AML-193 (cell line): ENCODE measurements at regions not wholly inside any gene's neighbourhood (a gene's known extent, or its start where the extent isn't known, plus 50 kb on each side); places are given as distances from the start of the nearest gene placed in this dataset.
"Not testable (repeated sequence)": the region's sequence is repeated elsewhere in the genome, so short reads cannot be mapped to it uniquely, and the experiment has no call there.

Source experiments
- DNase-seq, 2 experiments: peaks; one replicate each; lab custom pipeline; 2025; lab: John Stamatoyannopoulos, UW

DNA sequence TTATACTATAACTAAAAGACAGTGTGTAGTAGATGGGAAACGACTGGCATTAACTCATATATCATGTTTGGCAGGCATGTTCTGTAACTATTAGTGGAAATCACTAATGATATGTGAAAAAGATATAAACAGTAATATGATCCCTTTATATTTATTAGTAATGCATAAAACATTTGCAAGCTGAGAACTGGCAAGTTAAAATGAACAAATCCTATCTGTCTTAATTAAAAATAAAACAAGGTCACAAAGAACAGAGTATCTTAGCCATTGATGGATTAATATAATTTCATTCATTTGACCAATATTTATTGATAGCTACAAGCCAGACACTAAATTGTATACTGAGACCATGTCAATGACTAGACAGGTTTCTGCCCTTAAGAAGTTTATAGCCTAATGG lies 154.5 kb downstream of the CRPPA start:
- no peak for DNase-seq

DNA sequence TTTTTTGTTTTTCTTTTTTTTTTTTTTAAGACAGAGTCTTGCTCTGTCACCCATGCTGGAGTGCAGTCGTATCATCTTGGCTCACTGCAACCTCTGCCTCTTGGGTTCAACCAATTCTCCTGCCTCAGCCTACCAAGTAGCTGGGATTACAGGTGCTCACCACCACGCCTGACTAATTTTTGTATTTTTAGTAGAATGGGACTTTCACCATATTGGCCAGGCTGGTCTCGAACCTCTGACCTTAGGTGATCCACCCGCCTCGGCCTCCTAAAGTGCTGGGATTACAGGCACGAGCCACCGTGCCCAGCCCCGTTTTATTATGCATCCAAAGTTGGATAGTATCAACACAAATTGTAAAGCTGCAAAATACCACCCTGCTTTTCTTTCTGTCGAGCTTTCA lies 154.9 kb downstream of the CRPPA start:
- not testable (repeated sequence) for DNase-seq

DNA sequence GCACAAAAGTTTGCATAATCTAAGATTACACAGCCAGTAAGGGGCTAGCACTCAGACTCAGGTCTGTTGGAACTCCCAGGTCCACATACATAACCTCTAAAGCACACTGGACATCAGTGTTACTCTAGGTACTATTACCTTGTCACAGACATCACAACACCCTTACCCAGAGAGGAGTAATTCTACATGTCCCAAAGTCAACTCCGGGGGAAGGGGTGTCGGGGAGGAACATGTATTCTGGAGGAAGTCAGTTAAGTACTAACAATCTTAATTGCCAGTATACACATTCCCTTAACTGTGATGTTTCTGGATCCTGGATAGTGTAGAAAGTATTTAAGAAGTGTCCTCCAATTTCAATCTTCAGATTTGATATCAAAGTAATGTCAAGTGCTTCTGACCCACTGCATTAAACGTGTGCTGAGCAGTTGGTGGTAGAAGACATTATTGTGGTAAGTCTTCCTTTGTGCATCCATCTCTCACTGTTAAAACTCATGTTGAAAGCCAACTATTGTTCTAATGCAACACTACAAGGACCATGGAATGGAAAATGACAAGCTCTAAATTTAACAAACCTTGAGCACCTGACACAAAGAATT lies 155.4 kb downstream of the CRPPA start:
- no peak for DNase-seq

DNA sequence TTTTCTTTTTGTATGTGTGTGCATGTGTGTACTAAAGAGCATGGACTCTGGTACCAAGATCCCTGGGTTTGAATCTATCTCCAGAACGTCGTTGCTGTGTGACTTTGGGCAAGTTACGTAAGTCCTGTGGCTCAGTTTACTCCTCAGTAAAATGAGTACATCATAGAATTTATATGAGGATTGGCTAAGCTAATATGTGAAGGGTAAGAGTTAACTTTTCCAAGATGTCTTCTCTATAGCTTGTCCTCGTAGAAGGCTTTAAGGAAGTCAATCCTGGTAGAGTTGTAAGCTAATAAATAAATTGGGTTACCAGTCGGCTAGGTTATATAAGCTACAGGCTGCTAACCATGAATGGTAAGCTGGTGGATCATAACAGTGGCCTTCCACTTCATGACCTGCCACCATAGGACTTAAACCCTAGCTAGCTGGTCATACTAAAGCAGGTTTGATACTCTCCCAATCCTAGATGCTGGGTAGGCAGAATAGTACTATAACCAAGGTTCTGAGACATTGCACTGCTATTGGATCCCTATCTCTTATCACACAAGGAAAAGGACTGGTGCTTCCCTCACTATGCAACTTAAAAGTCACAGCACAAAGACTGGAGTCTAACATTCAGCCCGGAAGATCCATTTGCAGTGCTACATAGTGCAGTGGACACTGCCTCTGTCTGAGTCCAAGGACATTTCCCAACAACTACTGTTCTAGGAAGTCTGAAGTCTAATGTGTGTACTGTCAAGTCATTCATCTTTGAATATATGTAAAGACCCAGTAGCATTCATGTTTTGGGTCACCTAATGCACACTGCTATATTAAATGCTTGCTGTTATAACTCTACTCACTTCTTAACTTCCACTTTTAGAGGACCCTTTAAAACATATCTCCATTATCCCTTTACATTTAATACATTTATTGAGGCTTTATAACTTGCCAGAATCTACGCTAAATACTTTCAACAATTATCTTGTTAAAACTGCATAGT lies 156.2 kb downstream of the CRPPA start:
- DNase-seq: no peak

DNA sequence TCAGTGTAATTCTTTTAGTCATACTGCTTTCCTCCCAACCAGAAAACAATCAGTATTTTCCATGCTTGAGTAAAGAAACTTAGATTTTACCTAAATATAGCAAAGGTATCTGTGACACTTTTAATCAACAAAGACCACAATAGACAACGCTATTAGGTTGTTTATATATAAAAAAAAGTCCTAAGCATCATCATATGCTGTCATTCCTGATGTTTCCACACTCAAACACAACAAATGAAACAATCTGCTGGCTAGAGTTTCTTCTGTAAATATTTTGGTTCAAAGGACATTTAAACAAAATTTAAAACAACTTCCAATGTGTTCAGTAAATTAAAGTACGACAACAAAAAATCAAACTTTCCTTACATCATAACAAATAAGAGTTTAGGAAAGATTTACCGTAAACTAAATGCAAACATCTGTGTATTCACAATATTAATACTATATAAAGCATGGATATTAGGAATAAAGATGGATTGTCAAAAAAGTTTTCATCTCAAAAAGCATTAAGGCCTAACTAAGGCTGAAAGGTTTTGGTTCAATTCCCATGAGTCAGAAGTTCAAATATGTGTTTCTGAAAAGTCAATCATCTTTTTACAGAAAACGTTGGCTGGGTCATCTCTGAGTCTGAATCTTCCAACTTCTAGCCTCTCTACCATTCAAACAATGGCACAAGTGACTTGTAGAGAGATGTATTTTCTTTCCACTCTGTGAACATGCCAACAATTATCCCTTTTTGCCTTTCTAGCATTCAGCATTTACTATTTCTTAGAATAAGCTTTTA lies 157.1 kb downstream of the CRPPA start:
- DNase-seq: no peak

DNA sequence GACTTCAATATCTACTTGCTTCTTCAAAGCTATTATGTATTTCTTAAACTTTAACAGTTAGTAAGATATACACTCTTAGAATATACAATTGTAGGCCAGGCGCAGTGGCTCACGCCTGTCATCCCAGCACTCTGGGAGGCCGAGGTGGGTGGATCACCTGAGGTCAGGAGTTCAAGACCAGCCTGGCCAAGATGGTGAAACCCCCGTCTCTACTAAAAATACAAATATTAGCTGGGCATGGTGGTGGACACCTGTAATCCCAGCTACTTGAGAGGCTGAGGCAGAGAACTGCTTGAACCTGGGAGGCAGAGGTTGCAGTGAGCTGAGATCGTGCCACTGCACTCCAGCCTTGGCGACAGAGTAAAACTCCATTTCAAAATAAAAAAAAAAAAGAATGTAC lies 158.0 kb downstream of the CRPPA start:
- DNase-seq: not testable (repeated sequence)

DNA sequence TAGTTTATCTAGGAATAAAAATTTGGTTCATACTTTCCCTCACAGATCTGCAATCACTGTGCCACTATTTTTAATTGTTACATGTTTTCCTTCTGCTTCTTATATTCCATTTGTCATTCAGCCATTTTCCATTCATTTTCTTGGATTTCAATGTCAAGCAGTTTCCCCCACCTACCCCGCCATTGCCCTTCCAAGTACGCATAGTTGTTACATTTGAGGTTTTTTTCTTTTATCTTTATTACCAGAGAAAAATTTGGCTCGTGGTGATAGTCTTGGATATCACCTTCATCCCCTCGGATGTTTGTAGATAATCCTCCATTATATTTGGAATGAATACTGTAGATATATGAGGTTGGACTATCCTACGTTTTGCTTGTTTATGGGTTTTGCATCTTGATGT lies 159.7 kb downstream of the CRPPA start:
- DNase-seq: no peak

DNA sequence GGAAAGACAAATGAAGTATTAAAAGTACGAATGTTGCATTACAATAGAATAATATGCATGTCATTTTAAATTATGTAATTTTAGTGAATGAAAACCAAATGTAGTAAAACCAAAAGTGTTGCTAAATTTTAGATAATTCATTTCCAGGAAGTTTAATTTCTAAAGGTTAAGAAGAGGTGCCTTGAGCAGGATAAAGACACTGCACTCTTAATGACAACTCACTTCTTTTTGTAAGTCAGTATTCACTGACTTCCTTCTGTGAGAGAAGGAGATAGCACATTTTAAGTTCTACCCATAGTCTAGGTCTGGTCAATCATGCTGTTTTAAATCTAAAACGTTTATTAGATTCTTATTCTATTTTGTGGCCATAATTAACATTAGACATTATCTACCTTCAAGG lies 160.2 kb downstream of the CRPPA start:
- DNase-seq: no peak

DNA sequence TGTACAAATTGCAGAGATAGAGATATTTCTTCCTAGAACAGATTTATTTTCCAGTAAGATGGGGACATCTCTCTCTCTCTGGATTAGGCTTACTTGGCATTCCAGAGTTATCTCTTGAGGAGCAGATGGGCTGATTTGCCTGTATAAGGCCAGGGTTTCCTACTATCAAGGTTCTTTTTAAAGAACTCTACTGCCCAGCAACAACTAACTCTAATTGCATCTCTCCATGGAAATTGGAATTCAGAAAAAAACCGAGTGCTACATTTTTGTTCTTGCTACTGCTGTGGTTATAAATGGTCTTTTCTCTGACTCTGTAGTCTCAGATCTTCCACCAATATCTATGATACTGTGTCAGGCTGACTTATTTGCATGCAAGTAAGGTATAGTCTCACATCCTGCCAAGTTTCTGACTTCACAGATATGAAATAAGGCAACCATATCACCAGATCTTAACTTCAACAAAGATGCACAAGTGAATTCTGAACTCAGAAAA lies 161.1 kb downstream of the CRPPA start:
- no peak for DNase-seq

DNA sequence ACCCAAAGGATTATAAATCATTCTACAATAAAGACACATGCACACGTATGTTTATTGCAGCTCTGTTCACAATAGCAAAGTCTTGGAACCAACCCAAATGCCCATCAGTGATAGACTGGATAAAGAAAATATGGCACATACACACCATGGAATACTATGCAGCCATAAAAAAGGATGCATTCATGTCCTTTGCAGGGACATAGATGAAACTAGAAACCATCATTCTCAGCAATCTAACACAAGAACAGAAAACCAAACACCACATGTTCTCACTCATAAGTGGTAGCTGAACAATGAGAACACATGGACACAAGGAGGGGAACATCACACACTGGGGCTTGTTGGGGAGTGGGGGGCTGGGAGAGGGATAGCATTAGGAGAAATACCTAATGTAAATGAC lies 164.9 kb downstream of the CRPPA start:
- DNase-seq: not testable (repeated sequence)

DNA sequence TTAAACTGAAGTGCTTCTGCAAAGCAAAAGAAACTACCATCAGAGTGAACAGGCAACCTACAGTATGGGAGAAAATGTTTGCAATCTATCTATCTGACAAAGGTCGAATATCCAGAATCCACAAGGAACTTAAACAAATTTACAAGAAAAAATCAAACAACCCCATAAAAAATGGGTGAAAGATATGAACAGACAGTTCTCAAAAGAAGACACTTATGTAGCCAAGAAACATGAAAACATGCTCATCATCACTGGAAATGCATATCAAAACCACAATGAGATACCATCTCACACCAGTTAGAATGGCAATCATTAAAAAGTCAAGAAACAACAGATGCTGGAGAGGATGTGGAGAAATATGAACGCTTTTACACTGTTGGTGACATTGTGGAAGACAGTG lies 165.4 kb downstream of the CRPPA start:
- DNase-seq: not testable (repeated sequence)

DNA sequence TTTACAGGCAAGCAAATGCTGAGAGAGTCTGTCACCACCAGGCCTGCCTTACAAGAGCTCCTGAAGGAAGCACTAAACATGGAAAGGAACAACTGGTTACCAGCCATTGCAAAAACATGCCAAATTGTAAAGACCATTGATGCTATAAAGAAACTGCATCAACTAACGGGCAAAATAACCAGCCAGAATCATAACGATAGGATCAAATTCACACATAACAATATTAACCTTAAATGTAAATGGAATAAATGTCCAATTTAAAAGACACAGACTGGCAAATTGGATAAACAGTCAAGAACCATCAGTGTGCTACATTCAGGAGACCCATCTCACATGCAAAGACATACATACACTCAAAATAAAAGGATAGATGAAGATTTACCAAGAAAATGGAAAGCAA lies 170.7 kb downstream of the CRPPA start:
- not testable (repeated sequence) for DNase-seq

DNA sequence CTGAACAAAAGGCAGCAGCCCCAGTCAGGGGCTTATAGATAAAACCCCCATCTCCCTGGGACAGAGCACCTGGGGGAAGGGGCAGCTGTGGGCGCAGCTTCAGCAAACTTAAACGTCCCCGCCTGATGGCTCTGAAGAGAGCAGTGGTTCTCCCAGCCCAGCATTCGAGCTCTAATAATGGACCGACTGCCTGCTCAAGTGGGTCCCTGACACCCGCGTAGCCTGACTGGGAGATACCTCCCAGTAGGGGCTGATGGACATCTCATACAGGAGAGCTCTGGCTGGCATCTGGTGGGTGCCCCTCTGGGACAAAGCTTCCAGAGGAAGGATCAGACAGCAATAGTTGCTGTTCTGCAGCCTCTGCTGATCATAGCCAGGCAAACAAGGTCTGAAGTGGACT lies 172.1 kb downstream of the CRPPA start:
- not testable (repeated sequence) for DNase-seq

DNA sequence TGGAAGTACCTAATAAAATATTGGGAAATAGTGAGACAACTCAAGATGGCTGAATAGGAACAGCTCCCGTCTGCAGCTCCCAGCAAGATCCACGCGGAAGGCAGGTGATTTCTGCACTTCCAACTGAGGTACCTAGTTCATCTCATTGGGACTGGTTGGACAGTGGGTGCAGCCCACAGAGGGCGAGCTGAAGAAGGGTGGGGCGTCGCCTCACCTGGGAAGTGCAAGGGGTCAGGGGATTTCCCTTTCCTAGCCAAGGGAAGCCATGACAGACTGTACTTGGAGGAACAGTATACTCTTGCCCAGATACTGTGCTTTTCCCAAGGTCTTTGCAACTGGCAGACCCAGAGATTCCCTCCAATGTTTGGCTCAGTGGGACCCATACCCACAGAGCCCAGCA lies 172.8 kb downstream of the CRPPA start:
- DNase-seq: not testable (repeated sequence)

DNA sequence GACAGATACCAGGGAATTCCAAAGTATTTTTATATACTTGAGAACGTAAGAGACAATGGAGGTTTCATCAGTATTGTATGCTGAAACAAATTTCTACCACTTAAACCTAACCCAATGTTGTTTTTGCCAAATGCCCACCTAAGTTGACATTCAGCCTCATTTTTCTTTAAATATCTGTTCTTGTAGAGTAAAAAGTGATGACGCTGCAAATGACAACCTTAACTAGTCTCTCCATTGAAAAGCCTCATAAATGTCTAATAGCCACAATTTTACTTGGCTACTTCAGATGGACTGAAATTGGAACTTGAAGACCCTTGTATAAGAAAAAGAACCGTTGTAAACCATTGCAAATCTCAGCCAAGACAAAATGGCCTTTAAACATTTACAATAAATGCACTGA lies 176.9 kb downstream of the CRPPA start:
- no peak for DNase-seq

DNA sequence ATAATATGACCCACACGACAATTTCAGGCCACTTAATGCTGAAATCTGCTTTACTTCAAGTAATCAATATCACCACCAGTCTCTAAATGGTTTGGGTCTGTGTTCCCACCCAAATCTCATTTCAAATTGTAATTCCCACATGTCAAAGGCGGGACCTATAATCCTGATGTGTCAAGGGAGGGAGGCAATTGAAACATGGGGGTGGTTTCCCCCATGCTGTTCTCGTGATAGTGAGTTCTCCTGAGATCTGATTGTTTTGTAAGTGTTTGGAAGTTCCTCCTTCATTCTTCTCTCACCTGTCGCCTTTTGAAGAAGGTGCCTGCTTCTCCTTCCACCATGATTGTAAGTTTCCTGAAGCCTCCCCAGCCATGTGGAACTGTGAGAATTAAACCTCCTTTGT lies 178.4 kb downstream of the CRPPA start:
- DNase-seq: no peak

DNA sequence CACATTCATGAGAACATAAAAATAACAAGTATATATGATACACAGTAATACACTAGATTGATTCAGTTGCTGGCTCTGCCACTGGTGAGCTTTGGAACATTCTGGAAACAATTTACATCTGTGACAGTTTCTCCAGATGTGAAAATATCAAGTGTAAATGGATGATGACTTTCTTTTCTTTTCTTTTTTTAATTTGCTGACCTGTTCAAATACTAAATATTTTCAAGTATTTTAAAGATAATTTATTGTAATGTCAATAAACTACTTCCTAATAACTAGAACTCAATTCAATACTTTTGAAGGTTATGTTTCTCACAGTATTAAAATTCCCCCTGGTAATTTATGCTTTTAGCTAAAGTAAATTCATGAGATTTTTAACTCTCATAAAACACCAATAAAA lies 180.3 kb downstream of the CRPPA start:
- no peak for DNase-seq

DNA sequence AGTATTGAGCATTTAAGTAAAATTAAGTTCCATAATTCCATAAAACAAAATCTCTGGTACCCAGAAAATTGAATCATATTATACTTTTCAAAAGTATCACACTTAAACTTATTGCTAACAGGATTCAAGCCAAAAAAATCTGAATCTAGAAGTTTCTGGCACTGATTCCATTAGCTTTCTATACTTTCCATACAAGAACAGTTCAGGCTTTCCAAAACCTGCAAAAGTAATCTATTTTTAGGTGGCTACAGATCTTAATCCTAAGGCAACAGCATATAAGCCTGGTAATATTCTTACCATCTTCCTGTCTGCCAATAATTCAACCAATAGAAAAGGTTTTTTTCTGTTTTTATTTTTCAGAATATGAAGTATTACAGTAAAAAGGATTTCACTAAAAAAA lies 185.0 kb downstream of the CRPPA start:
- no peak for DNase-seq

DNA sequence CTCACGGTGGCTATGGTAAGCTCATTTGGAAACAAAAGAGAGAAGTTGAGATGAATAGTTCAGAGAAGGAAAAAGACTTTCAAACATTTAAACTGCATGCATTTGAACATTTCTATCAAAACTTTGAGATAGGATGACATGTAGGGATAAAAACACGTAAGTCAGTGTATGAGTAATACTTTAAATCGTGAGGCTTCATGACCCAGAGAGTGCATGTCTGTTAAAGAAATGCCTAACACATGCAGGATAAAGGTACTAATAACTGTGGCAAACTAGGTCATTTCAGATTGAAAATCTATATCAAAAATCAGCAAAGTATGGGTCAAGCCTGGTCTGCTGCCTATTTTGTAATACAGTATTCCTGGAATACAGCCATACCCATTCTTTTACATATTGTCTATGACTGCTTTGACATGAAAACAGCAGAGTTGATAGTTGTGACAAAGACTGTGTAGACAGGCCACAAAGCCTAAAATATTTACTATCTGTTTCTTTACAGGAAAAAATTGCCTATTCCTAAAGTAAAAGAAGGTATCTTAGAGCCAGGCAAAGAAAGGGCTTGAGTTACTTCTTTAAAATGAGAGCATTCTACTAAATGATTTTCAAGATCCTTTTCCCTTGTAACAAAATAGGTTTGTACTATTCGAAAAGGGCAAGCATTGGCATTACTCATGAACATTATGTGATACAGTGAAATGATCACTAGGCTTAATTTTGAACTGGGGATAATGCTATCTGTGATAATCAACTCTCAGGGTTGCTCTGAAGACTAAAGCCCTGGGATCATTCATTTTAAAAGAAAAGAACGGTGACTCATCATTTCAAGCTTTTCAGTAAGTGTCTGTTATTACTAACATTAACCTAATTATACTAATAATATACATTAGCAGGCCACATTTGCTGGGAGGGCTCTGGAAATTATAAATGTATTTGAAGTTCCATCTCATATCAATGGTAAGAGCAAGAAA lies 185.9 kb downstream of the CRPPA start:
- DNase-seq: no peak

DNA sequence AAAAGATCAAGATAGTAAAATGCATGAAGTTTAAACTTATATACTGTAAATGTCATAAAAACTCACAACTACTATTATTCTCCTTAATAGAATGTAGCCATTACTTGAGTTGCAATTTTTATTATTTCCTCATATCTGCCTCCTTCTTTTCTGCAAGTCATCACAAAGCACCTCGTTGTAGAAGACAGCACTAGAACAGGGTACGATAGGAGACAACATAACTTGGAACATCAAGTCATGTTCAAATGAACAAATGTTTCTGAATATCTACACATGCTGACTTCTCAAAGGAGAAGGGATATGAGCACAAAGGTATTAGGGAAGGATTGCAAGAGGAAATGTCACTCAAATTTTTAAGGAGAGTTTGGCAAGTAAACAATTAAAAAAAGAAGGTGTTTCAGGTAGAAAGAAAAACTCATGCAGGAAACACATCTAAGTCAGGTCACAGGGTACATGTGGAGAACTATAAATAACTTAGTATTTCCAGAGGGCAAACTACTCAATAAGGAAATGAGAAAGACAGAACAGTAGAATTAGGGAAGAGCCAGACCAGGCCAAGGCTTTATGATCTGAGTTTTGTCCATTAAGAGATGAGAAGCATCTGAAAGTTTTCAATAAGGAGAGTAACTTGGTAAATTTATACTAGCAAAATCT lies 186.7 kb downstream of the CRPPA start:
- no peak for DNase-seq

DNA sequence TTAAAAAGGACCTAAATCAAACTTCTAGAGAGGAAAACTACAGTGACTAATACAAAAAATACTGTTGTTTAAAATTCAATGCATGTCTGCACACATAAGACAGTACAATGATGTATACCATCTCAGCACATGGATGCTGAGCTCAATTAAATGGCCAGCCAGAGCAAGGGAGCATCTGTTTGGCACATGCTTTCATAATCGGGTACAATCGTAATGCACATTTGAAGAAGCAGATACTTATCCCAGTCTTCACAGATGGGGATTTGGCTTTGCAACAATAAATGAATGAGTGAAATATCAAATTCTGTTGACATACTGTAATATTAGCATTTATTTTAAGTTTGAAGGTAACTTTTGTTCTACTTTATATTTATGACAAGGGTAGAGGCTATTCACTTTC lies 187.8 kb downstream of the CRPPA start:
- no peak for DNase-seq
